GM13977 (cell line): ENCODE measurements at regions not wholly inside any gene's neighbourhood (a gene's known extent, or its start where the extent isn't known, plus 50 kb on each side); places are given as distances from the start of the nearest gene placed in this dataset.
"Not testable (repeated sequence)": the region's sequence is repeated elsewhere in the genome, so short reads cannot be mapped to it uniquely, and the experiment has no call there.

Experiments
- DNase-seq: peaks from one replicate; pipeline ENCODE4 v3.0.0; 2012; ENCODE audit warnings: low spot score
- in situ Hi-C: fragments of 300-500 bp; cut with MboI; formaldehyde crosslinking; loops from one replicate; pipeline ENCODE4 v1.12.0; 2022; ENCODE audit warnings: low sequenced_read_pairs, low pct_unique_long_range_greater_than_20kb, mixed read lengths, inconsistent platforms; ENCODE audit not compliant: unreplicated experiment
- TF ChIP-seq, protein P1 (sequence below): IDR thresholded peaks from 2 replicates; pipeline ENCODE4 v1.5.1; 2012; ENCODE audit warnings: mild to moderate bottlenecking, control low read depth; ENCODE audit not compliant: insufficient read depth; ENCODE audit errors: extremely low read depth, missing control alignments

DNA sequence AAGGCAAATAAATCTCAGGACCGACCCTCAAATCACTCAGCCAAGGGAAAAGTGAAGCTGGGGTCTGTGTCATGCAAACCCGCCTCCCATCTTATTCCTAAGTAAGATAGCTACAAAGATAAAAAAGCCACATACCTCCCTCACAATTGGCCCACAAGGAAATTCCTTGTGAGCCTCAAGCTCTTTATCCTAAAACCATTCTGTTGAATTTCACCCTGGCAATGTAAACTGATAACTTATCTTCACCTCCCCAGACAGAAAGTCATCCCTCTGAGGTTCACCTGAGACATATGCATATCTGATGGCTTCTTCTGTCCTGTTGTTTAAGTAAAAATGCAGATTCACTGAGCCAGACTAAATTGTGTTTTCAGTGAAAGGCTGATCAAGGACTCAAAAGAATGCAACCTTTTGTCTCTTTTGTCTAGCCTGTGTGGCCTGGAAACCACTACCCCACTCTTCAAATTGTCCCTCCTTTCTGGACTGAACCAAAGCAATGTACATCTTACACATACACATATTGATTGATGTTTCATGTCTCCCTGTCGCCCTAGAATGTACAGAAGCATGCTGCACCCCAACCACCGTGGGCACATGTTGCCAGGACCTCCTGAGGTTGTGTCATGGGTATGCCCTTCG, 91.3 kb downstream of the MFAP3L start:
- DNase-seq: no peak
- TF ChIP-seq, protein P1, sequence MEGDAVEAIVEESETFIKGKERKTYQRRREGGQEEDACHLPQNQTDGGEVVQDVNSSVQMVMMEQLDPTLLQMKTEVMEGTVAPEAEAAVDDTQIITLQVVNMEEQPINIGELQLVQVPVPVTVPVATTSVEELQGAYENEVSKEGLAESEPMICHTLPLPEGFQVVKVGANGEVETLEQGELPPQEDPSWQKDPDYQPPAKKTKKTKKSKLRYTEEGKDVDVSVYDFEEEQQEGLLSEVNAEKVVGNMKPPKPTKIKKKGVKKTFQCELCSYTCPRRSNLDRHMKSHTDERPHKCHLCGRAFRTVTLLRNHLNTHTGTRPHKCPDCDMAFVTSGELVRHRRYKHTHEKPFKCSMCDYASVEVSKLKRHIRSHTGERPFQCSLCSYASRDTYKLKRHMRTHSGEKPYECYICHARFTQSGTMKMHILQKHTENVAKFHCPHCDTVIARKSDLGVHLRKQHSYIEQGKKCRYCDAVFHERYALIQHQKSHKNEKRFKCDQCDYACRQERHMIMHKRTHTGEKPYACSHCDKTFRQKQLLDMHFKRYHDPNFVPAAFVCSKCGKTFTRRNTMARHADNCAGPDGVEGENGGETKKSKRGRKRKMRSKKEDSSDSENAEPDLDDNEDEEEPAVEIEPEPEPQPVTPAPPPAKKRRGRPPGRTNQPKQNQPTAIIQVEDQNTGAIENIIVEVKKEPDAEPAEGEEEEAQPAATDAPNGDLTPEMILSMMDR: no peak
- in situ Hi-C loops: no loop called here

- no peak for DNase-seq
- in situ Hi-C loops: no loop called here
- TF ChIP-seq, protein P1: no peak
Measured at GRCh38 chr4:169933531-169933930, 92.7 kb downstream of the MFAP3L start.

DNA sequence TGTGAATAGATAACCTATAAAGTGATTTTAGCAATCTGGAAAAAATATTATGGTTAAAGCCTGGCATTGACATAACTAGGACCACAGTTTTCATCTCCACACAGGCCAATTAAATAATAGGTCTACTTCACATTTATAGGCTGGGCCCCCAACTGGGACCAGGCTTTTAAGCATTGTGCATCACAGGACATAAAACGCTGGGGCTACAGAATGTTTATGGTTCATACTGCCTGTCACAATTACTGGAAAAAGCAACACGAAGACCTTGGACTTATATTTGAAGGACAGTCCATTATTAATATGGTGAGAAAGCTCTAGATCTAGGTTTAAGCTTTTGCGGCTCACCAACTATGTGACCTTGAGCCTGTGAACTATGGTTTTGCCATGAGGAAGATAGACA, 94.2 kb downstream of the MFAP3L start:
- DNase-seq: no peak
- TF ChIP-seq, protein P1: no peak
- in situ Hi-C loops: no loop called here

DNA sequence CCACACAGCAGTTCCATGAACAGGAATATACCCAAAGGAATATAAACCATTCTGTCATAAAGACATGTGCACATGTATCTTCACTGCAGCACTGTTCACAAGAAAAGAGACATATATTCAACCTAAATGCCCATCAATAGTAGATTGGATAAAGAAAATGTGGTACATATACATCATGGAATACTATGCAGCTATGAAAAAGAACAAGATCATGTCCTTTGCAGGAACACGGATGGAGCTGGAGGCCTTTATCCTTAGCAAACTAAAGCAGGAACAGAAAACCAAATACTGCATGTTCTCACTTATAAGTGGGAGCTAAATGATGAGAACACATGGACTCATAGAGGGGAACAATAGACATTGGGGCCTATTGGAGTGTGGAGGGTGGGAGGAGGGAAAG, 95.4 kb downstream of the MFAP3L start:
- DNase-seq, in situ Hi-C loops: not testable (repeated sequence)

DNA sequence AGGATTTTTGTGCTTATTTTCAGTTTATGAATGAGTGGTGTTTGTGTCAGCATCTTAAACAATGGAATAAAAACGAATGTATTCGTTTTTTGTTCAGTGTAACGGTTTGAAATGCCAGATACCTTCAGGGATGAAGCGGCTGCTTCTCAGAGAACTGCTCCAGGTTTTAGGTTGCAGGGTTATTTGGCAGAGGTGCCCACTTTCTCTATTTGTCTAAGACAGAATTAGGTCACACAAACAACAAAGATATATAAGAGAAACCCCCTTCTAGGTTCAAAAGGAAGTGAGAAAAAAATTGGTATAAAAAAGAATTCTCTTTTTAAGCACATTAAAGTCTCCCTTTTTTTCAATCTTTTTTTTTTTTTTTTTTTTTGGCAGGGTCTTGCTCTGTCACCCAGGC, 98.9 kb downstream of the MFAP3L start:
- no peak for DNase-seq
- in situ Hi-C loops: no loop called here
- TF ChIP-seq, protein P1: no peak

- no peak for DNase-seq
- in situ Hi-C loops: no loop called here
- TF ChIP-seq, protein P1: no peak
Measured at GRCh38 chr4:169925678-169926077, 100.5 kb downstream of the MFAP3L start.

GRCh38 chr4:169922632-169923276, 103.4 kb downstream of the MFAP3L start:
- in situ Hi-C loops: no loop called here
- TF ChIP-seq, protein P1: no peak
- no peak for DNase-seq
